Epithelial cell of proximal tubule (primary cell): ENCODE measurements at regions not wholly inside any gene's neighbourhood (a gene's known extent, or its start where the extent isn't known, plus 50 kb on each side); places are given as distances from the start of the nearest gene placed in this dataset.

Experiments
- DNase-seq: peaks from one replicate; pipeline ENCODE4 v3.0.0-alpha.2; 2011; ENCODE audit warnings: low read depth
- H3K4me3 ChIP-seq: 2 replicates; pipeline ENCODE4 v1.5.1; 2011; ENCODE audit warnings: low read depth, mild to moderate bottlenecking, low read length
- CTCF ChIP-seq: conservative IDR thresholded peaks from 2 replicates; pipeline ENCODE4 v1.5.1; 2012; ENCODE audit warnings: low read depth, mild to moderate bottlenecking, low read length

- no peak for TF ChIP-seq CTCF
- DNase-seq: no peak
- no peak overlapping the region for H3K4me3 ChIP-seq
Measured at GRCh38 chr3:160170409-160171370, 54.5 kb upstream of the C3orf80 start.

GRCh38 chr3:160171813-160172212 lies 53.4 kb upstream of the C3orf80 start:
- DNase-seq: no peak
- no peak for TF ChIP-seq CTCF
- H3K4me3 ChIP-seq: no peak overlapping the region

- no peak overlapping the region for H3K4me3 ChIP-seq
- TF ChIP-seq CTCF: no peak
- DNase-seq: no peak
Measured at GRCh38 chr3:160174621-160175020, 50.6 kb upstream of the C3orf80 start.
